GF-D8 (cell line): ENCODE measurements at regions not wholly inside any gene's neighbourhood (a gene's known extent, or its start where the extent isn't known, plus 50 kb on each side); places are given as distances from the start of the nearest gene placed in this dataset.

ENCODE experiments used
- DNase-seq: peaks from one replicate; lab custom pipeline; 2025; lab: John Stamatoyannopoulos, UW

- no peak for DNase-seq
Measured at GRCh38 chr21:40985370-40985769, 138.4 kb upstream of the DSCAM start.

GRCh38 chr21:40990366-40990765 is 143.4 kb upstream of the DSCAM start:
- no peak for DNase-seq

GRCh38 chr21:40997831-40998230 is 150.9 kb upstream of the DSCAM start:
- DNase-seq: no peak

GRCh38 chr21:41000838-41001237 is 153.9 kb upstream of the DSCAM start:
- no peak for DNase-seq

- no peak for DNase-seq
Measured at GRCh38 chr21:41006636-41007035, 159.7 kb upstream of the DSCAM start.

- no peak for DNase-seq
Measured at GRCh38 chr21:41008351-41008750, 159.6 kb upstream of the BACE2 start.

- no peak for DNase-seq
Measured at GRCh38 chr21:41008974-41009373, 159.0 kb upstream of the BACE2 start.

- no peak for DNase-seq
Measured at GRCh38 chr21:41009398-41010100, 158.4 kb upstream of the BACE2 start.

- DNase-seq: no peak
Measured at GRCh38 chr21:41010101-41010435, 157.9 kb upstream of the BACE2 start.

- no peak for DNase-seq
Measured at GRCh38 chr21:41011098-41011731, 156.7 kb upstream of the BACE2 start.

GRCh38 chr21:41011951-41012366 is 156.0 kb upstream of the BACE2 start:
- no peak for DNase-seq

GRCh38 chr21:41012425-41012824 is 155.5 kb upstream of the BACE2 start:
- no peak for DNase-seq

- DNase-seq: no peak
Measured at GRCh38 chr21:41016472-41016871, 151.5 kb upstream of the BACE2 start.

- DNase-seq: no peak
Measured at GRCh38 chr21:41018431-41018830, 149.5 kb upstream of the BACE2 start.

- DNase-seq: no peak
Measured at GRCh38 chr21:41023936-41024335, 144.0 kb upstream of the BACE2 start.

- no peak for DNase-seq
Measured at GRCh38 chr21:41024341-41024740, 143.6 kb upstream of the BACE2 start.

- no peak for DNase-seq
Measured at GRCh38 chr21:41024746-41025254, 143.2 kb upstream of the BACE2 start.

GRCh38 chr21:41029571-41029970 is 138.4 kb upstream of the BACE2 start:
- DNase-seq: no peak

GRCh38 chr21:41031701-41032220 is 136.2 kb upstream of the BACE2 start:
- DNase-seq: no peak

- no peak for DNase-seq
Measured at GRCh38 chr21:41032541-41032940, 135.4 kb upstream of the BACE2 start.

- no peak for DNase-seq
Measured at GRCh38 chr21:41037212-41037611, 130.7 kb upstream of the BACE2 start.

GRCh38 chr21:41037936-41038335 is 130.0 kb upstream of the BACE2 start:
- no peak for DNase-seq

GRCh38 chr21:41043014-41043413 is 124.9 kb upstream of the BACE2 start:
- DNase-seq: no peak
